Keratinocyte (primary cell): ENCODE measurements at regions not wholly inside any gene's neighbourhood (a gene's known extent, or its start where the extent isn't known, plus 50 kb on each side); places are given as distances from the start of the nearest gene placed in this dataset.

ENCODE experiments used
- CTCF ChIP-seq, 3 experiments: IDR thresholded peaks in 1 of 3; conservative IDR thresholded peaks in 1 of 3; optimal IDR thresholded peaks in 1 of 3; 2 replicates in 2 of 3; 3 replicates in 1 of 3; pipeline versions ENCODE3 to v1.5.1; 2011; ENCODE audit warnings: low read length in 3 of 3, mild to moderate bottlenecking in 3 of 3, moderate library complexity in 2 of 3, control low read depth in 1 of 3, inconsistent platforms in 1 of 3; ENCODE audit not compliant: insufficient read depth in 2 of 3; ENCODE audit errors: extremely low read depth in 1 of 3
- EZH2 ChIP-seq: IDR thresholded peaks from one replicate; pipeline ENCODE4 v1.6.1; 2012; ENCODE audit warnings: inconsistent platforms, mild to moderate bottlenecking, low read length, moderate library complexity

GRCh38 chr9:3699883-3700282, 174.1 kb upstream of the RFX3 start:
- TF ChIP-seq CTCF (optimal IDR thresholded peaks at IDR 0.05 in 1 of 3, IDR thresholded peaks at IDR 0.05 in 1 of 3, conservative IDR thresholded peaks at IDR 0.05 in 1 of 3; ENCODE audit: extremely low read depth in 1 of 3, insufficient read depth in 2 of 3, low read length in 3 of 3) (no peak), EZH2 (no peak)
